OCI-LY1 (cell line): ENCODE measurements at regions not wholly inside any gene's neighbourhood (a gene's known extent, or its start where the extent isn't known, plus 50 kb on each side); places are given as distances from the start of the nearest gene placed in this dataset.

Experiments used
- H2AFZ ChIP-seq: fragments of 200-600 bp; sonication (generic), shearing (Covaris generic); 2 replicates; pipeline ENCODE4 v1.6.0; 2014; ENCODE audit warnings: antibody characterized with exemption, mild to moderate bottlenecking, low read length
- H3F3A ChIP-seq: fragments of 200-600 bp; sonication (generic), shearing (Covaris generic); 2 replicates; pipeline ENCODE4 v1.6.0; 2014; ENCODE audit warnings: mild to moderate bottlenecking, antibody characterized with exemption, low read length, moderate library complexity; ENCODE audit not compliant: insufficient read depth
- H3K27ac ChIP-seq: fragments of 200-600 bp; sonication (generic); 2 replicates; pipeline ENCODE4 v1.5.1; 2014; ENCODE audit warnings: low read length, mixed run types, mild to moderate bottlenecking, low read depth; ENCODE audit not compliant: poor library complexity, severe bottlenecking
- H3K27me3 ChIP-seq: fragments of 200-600 bp; sonication (generic); 2 replicates; pipeline ENCODE4 v1.6.0; 2014; ENCODE audit warnings: antibody characterized with exemption, mild to moderate bottlenecking, low read length, moderate library complexity; ENCODE audit not compliant: insufficient read depth
- H3K36me3 ChIP-seq: fragments of 200-600 bp; sonication (generic); 2 replicates; pipeline ENCODE4 v1.6.1; 2014; ENCODE audit warnings: mild to moderate bottlenecking, antibody characterized with exemption, low read length, moderate library complexity, mixed read lengths; ENCODE audit not compliant: insufficient read depth
- H3K4me1 ChIP-seq: fragments of 200-600 bp; sonication (generic); 2 replicates; pipeline ENCODE4 v1.5.1; 2014; ENCODE audit warnings: mild to moderate bottlenecking, low read length, moderate library complexity; ENCODE audit not compliant: insufficient read depth, severe bottlenecking
- H3K4me2 ChIP-seq: fragments of 200-600 bp; sonication (generic), shearing (Covaris generic); 2 replicates; pipeline ENCODE4 v1.6.1; 2014; ENCODE audit warnings: low read length
- H3K4me3 ChIP-seq: fragments of 200-600 bp; sonication (generic); 2 replicates; pipeline ENCODE4 v1.5.1; 2014; ENCODE audit warnings: low read length, low read depth, mild to moderate bottlenecking, mixed read lengths; ENCODE audit not compliant: poor library complexity, severe bottlenecking
- H3K79me2 ChIP-seq: fragments of 200-600 bp; shearing (Covaris generic); 2 replicates; pipeline ENCODE4 v1.6.1; 2016; ENCODE audit warnings: mixed run types, low read length, mixed read lengths; ENCODE audit not compliant: insufficient read depth
- H3K9ac ChIP-seq: fragments of 200-600 bp; sonication (generic), shearing (Covaris generic); 2 replicates; pipeline ENCODE4 v1.6.1; 2014; ENCODE audit warnings: mild to moderate bottlenecking, low read length, mixed read lengths
- H3K9me2 ChIP-seq: fragments of 200-600 bp; sonication (generic), shearing (Covaris generic); 2 replicates; pipeline ENCODE4 v1.6.1; 2014; ENCODE audit warnings: low read depth, mild to moderate bottlenecking, low read length, mixed read lengths
- H3K9me3 ChIP-seq: fragments of 200-600 bp; shearing (Covaris generic); 2 replicates; pipeline ENCODE4 v1.6.1; 2014; ENCODE audit warnings: low read length, mixed read lengths
- H4K20me1 ChIP-seq: fragments of 200-600 bp; sonication (generic), shearing (Covaris generic); 2 replicates; pipeline ENCODE4 v1.6.0; 2016; ENCODE audit warnings: mild to moderate bottlenecking, low read length; ENCODE audit not compliant: insufficient read depth
- EZH2 ChIP-seq: fragments of 200-600 bp; sonication (generic), shearing (Covaris generic); IDR thresholded peaks from 2 replicates; pipeline ENCODE4 v1.8.0; 2017; ENCODE audit warnings: borderline replicate concordance, mixed run types, mild to moderate bottlenecking, antibody characterized with exemption, low read length, moderate library complexity, mixed read lengths
- TF ChIP-seq, protein P1 (sequence below): fragments of 200-600 bp; sonication (generic), shearing (Covaris generic); IDR thresholded peaks from 2 replicates; pipeline ENCODE4 v1.5.1; 2017; ENCODE audit warnings: mild to moderate bottlenecking, antibody characterized with exemption, low read length, moderate library complexity, mixed read lengths

DNA sequence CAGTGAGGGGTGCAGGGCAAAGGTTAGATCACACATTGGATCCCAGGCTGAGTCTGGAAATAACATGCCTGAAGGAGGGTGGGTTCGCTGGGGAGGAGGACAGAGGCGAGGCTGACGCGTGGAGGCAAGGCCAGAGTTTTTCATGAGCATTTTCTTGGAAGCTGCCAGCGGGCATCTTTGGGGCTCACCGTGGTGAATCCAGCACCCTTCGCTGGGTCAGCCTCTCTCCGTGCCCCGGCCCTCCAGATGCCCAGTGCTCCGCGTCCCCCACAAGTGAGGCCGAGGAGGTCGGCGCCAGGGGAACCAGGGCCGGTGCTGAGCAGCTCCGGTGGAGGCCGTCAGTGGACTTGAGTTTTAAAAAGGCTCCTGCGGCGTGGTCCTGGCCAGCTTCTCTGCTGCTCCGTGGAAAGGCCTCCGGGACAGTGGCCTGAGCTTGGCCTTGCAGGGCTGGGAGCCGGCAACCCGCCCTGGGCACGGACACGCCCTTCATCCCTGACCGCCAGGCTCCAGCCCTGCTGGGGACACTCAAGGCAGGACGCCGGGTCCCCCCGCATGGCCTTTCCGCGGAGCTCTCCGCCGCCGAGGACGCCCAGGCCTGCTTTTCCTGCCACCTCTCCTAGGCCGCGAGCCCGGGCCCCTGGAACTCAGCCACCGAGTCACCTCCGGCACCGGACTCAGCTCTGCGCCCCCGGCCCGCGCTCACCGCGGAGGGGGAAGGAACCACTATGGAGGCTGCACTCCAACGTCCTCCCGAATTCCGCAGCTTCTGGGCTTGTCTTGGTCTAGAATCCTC lies 114.3 kb downstream of the THBS2 start:
- no peaks in the 10 kb centered on the region for H3K36me3 ChIP-seq
- TF ChIP-seq, protein P1, sequence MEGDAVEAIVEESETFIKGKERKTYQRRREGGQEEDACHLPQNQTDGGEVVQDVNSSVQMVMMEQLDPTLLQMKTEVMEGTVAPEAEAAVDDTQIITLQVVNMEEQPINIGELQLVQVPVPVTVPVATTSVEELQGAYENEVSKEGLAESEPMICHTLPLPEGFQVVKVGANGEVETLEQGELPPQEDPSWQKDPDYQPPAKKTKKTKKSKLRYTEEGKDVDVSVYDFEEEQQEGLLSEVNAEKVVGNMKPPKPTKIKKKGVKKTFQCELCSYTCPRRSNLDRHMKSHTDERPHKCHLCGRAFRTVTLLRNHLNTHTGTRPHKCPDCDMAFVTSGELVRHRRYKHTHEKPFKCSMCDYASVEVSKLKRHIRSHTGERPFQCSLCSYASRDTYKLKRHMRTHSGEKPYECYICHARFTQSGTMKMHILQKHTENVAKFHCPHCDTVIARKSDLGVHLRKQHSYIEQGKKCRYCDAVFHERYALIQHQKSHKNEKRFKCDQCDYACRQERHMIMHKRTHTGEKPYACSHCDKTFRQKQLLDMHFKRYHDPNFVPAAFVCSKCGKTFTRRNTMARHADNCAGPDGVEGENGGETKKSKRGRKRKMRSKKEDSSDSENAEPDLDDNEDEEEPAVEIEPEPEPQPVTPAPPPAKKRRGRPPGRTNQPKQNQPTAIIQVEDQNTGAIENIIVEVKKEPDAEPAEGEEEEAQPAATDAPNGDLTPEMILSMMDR, result no peak
- no peak for TF ChIP-seq EZH2

DNA sequence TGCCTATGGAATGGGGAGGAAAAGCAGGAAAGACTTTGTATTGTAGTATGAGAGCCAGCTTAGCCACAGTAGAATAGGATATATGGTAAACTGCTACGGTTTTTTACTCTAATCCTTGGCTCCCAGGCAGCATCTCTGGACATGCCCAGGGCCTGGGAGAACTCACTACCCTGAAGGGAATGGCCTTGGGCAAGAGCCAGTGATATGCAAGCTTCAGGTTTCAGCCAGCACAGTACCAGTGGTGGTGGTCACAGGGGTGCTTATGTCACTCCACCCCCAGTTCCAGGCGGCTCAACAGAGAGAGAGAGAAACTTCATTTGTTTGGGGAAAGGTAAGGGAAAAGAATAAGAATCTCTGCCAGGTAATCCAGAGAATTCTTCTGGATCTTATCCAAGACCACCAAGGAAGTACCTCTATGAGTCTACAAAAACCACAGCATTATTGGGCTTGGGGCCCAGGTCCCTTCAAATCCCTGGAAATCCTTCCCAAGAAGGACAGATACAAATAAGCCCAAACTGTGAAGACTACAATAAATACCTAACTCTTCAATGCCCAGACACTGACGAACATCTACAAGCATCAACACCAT lies 121.2 kb downstream of the THBS2 start:
- Histone ChIP-seq H3K9ac (no peak overlapping the region), H4K20me1 (no peaks in the 10 kb centered on the region), H3K36me3 (no peaks in the 10 kb centered on the region), H3K4me2 (no peak overlapping the region), H2AFZ (no peak overlapping the region), H3K27me3 (no peaks in the 10 kb centered on the region), H3K4me3 (no peak overlapping the region), H3K27ac (no peak overlapping the region), H3K9me2 (no peaks in the 10 kb centered on the region), H3K79me2 (no peaks in the 10 kb centered on the region), H3K9me3 (no peaks in the 10 kb centered on the region), H3K4me1 (no peaks in the 10 kb centered on the region), H3F3A (no peaks in the 10 kb centered on the region)
- TF ChIP-seq EZH2, result no peak
- TF ChIP-seq, protein P1, result no peak

More for the DNA sequence above, 114.3 kb downstream of the THBS2 start:
- no peaks in the 10 kb centered on the region for H4K20me1 ChIP-seq
- no peak overlapping the region for H3K9ac ChIP-seq
- H2AFZ ChIP-seq, result no peak overlapping the region
- no peaks in the 10 kb centered on the region for H3K4me1 ChIP-seq
- H3K9me2 ChIP-seq, result no peaks in the 10 kb centered on the region
- H3K4me3 ChIP-seq, result no peak overlapping the region
- no peak overlapping the region for H3K4me2 ChIP-seq
- no peaks in the 10 kb centered on the region for H3K27me3 ChIP-seq
- no peaks in the 10 kb centered on the region for H3K79me2 ChIP-seq
- H3K27ac ChIP-seq, result no peak overlapping the region
- H3K9me3 ChIP-seq, result no peaks in the 10 kb centered on the region
- H3F3A ChIP-seq, result no peaks in the 10 kb centered on the region

DNA sequence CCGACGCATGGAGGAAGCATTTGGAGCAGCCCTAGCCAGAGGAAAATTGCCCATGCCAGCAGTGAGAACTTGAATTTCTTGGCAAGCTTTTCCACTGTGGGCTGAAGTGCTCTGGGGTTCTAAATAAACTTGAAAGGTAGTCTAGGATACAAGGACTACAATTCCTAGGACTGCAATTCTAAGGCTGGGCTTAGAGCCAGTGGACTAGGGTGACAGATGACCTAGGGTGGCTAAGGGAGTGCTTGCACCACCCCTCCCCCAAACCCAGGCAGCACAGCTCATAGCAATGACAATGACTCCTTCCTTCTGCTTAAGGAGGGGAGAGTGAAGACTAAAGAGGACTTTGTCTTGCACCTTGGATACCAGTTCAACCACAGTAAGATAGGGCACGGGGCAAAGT lies 122.3 kb downstream of the THBS2 start:
- no peaks in the 10 kb centered on the region for H3K79me2 ChIP-seq
- H3K4me1 ChIP-seq, result no peaks in the 10 kb centered on the region
- no peaks in the 10 kb centered on the region for H3K9me3 ChIP-seq
- no peak overlapping the region for H3K4me3 ChIP-seq
- H3K27me3 ChIP-seq, result no peaks in the 10 kb centered on the region
- no peak overlapping the region for H2AFZ ChIP-seq
- H3K9ac ChIP-seq, result no peak overlapping the region
- no peak overlapping the region for H3K27ac ChIP-seq
- no peak for TF ChIP-seq EZH2
- TF ChIP-seq, protein P1, result no peak
- H3F3A ChIP-seq, result no peaks in the 10 kb centered on the region
- H4K20me1 ChIP-seq, result no peaks in the 10 kb centered on the region
- H3K9me2 ChIP-seq, result no peaks in the 10 kb centered on the region
- no peak overlapping the region for H3K4me2 ChIP-seq
- no peaks in the 10 kb centered on the region for H3K36me3 ChIP-seq
